GM13976 (cell line): ENCODE measurements at regions not wholly inside any gene's neighbourhood (a gene's known extent, or its start where the extent isn't known, plus 50 kb on each side); places are given as distances from the start of the nearest gene placed in this dataset.

ENCODE experiments used
- DNase-seq: peaks from one replicate; pipeline ENCODE4 v3.0.0; 2012; ENCODE audit warnings: low spot score
- CTCF ChIP-seq: IDR thresholded peaks from 2 replicates; pipeline ENCODE4 v1.5.1; 2012; ENCODE audit warnings: borderline replicate concordance, mild to moderate bottlenecking; ENCODE audit not compliant: insufficient read depth; ENCODE audit errors: extremely low read depth, missing control alignments, control extremely low read depth
- in situ Hi-C: fragments of 300-500 bp; cut with MboI; formaldehyde crosslinking; loops from one replicate; pipeline ENCODE4 v1.12.0; 2022; ENCODE audit warnings: low sequenced_read_pairs, mixed read lengths, inconsistent platforms; ENCODE audit not compliant: unreplicated experiment

- no peak for TF ChIP-seq CTCF
- in situ Hi-C loops = no loop called here
- DNase-seq = no peak
Measured at GRCh38 chr17:79433379-79433778, 177.5 kb downstream of the RBFOX3 start.

- in situ Hi-C loops = no loop called here
- no peak for DNase-seq
- TF ChIP-seq CTCF = no peak
Measured at GRCh38 chr17:79431175-79431574, 179.7 kb downstream of the RBFOX3 start.

GRCh38 chr17:79429864-79430494 is 180.9 kb downstream of the RBFOX3 start:
- in situ Hi-C loops = no loop called here
- DNase-seq = no peak
- TF ChIP-seq CTCF = no peak

- in situ Hi-C loops = no loop called here
- DNase-seq = no peak
- no peak for TF ChIP-seq CTCF
Measured at GRCh38 chr17:79428988-79429387, 181.9 kb downstream of the RBFOX3 start.

- in situ Hi-C loops = no loop called here
- DNase-seq = no peak
- TF ChIP-seq CTCF = no peak
Measured at GRCh38 chr17:79427621-79428539, 183.0 kb downstream of the RBFOX3 start.

- DNase-seq = no peak
- in situ Hi-C loops = no loop called here
- no peak for TF ChIP-seq CTCF
Measured at GRCh38 chr17:79425686-79426085, 185.2 kb downstream of the RBFOX3 start.
